ENCODE measurements at regions not wholly inside any gene's neighbourhood (a gene's known extent, or its start where the extent isn't known, plus 50 kb on each side); places are given as distances from the start of the nearest gene placed in this dataset.

DNA sequence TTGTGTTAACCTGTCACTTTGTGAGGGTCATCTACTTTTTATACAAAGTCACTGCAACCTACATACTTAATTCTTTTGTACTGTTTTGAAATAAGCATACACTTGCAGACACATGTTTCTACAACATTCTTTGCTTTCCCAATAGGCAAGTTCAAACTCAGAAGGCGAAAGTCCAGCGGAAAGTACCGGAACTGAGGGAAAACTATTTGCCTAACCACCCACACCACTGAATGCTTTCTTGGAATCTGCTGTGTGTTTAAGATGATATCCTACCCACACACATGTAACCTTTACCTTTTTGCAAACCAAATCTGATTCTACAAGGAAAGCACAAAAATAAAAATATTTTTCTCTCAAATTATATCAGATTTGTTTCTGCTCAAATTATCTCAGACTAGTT lies 139.4 kb upstream of the AGR3 start (continued):
- TF ChIP-seq, protein P1, sequence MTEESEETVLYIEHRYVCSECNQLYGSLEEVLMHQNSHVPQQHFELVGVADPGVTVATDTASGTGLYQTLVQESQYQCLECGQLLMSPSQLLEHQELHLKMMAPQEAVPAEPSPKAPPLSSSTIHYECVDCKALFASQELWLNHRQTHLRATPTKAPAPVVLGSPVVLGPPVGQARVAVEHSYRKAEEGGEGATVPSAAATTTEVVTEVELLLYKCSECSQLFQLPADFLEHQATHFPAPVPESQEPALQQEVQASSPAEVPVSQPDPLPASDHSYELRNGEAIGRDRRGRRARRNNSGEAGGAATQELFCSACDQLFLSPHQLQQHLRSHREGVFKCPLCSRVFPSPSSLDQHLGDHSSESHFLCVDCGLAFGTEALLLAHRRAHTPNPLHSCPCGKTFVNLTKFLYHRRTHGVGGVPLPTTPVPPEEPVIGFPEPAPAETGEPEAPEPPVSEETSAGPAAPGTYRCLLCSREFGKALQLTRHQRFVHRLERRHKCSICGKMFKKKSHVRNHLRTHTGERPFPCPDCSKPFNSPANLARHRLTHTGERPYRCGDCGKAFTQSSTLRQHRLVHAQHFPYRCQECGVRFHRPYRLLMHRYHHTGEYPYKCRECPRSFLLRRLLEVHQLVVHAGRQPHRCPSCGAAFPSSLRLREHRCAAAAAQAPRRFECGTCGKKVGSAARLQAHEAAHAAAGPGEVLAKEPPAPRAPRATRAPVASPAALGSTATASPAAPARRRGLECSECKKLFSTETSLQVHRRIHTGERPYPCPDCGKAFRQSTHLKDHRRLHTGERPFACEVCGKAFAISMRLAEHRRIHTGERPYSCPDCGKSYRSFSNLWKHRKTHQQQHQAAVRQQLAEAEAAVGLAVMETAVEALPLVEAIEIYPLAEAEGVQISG (CRISPR knock-in tag; IDR thresholded peaks at IDR 0.05), result peak; percentile 38; the same call in 1 of the 2 replicates
- TF ChIP-seq, protein P2, sequence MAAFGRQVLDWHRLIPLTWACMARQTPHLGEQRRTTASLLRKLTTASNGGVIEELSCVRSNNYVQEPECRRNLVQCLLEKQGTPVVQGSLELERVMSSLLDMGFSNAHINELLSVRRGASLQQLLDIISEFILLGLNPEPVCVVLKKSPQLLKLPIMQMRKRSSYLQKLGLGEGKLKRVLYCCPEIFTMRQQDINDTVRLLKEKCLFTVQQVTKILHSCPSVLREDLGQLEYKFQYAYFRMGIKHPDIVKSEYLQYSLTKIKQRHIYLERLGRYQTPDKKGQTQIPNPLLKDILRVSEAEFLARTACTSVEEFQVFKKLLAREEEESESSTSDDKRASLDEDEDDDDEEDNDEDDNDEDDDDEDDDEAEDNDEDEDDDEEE (CRISPR knock-in tag; IDR thresholded peaks at IDR 0.05), result no peak
- no peak for TF ChIP-seq ZBTB8A (CRISPR knock-in tag; IDR thresholded peaks at IDR 0.05; ENCODE audit: borderline replicate concordance, low read depth)
- TF ChIP-seq, protein P3, sequence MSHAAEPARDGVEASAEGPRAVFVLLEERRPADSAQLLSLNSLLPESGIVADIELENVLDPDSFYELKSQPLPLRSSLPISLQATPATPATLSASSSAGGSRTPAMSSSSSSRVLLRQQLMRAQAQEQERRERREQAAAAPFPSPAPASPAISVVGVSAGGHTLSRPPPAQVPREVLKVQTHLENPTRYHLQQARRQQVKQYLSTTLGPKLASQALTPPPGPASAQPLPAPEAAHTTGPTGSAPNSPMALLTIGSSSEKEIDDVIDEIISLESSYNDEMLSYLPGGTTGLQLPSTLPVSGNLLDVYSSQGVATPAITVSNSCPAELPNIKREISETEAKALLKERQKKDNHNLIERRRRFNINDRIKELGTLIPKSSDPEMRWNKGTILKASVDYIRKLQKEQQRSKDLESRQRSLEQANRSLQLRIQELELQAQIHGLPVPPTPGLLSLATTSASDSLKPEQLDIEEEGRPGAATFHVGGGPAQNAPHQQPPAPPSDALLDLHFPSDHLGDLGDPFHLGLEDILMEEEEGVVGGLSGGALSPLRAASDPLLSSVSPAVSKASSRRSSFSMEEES (CRISPR knock-in tag; IDR thresholded peaks at IDR 0.05), result peak; percentile 76
- no peak for TF ChIP-seq ZNF260 (CRISPR knock-in tag; IDR thresholded peaks at IDR 0.05; ENCODE audit: borderline replicate concordance, low read depth)
- TF ChIP-seq ZNF383 (CRISPR knock-in tag; IDR thresholded peaks at IDR 0.05; ENCODE audit: borderline replicate concordance), result no peak
- TF ChIP-seq, protein P4, sequence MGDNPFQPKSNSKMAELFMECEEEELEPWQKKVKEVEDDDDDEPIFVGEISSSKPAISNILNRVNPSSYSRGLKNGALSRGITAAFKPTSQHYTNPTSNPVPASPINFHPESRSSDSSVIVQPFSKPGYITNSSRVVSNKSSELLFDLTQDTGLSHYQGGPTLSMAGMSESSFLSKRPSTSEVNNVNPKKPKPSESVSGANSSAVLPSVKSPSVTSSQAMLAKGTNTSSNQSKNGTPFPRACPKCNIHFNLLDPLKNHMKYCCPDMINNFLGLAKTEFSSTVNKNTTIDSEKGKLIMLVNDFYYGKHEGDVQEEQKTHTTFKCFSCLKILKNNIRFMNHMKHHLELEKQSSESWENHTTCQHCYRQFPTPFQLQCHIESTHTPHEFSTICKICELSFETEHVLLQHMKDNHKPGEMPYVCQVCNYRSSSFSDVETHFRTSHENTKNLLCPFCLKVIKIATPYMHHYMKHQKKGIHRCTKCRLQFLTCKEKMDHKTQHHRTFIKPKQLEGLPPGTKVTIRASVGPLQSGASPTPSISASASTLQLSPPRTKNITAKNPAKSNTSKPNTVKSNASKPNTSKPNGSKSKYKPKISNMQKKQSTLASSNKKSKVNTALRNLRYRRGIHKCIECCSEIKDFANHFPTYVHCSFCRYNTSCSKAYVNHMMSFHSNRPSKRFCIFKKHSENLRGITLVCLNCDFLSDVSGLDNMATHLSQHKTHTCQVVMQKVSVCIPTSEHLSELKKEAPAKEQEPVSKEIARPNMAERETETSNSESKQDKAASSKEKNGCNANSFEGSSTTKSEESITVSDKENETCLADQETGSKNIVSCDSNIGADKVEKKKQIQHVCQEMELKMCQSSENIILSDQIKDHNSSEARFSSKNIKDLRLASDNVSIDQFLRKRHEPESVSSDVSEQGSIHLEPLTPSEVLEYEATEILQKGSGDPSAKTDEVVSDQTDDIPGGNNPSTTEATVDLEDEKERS (CRISPR knock-in tag; IDR thresholded peaks at IDR 0.05), result peak; percentile 89
- TF ChIP-seq, protein P5, sequence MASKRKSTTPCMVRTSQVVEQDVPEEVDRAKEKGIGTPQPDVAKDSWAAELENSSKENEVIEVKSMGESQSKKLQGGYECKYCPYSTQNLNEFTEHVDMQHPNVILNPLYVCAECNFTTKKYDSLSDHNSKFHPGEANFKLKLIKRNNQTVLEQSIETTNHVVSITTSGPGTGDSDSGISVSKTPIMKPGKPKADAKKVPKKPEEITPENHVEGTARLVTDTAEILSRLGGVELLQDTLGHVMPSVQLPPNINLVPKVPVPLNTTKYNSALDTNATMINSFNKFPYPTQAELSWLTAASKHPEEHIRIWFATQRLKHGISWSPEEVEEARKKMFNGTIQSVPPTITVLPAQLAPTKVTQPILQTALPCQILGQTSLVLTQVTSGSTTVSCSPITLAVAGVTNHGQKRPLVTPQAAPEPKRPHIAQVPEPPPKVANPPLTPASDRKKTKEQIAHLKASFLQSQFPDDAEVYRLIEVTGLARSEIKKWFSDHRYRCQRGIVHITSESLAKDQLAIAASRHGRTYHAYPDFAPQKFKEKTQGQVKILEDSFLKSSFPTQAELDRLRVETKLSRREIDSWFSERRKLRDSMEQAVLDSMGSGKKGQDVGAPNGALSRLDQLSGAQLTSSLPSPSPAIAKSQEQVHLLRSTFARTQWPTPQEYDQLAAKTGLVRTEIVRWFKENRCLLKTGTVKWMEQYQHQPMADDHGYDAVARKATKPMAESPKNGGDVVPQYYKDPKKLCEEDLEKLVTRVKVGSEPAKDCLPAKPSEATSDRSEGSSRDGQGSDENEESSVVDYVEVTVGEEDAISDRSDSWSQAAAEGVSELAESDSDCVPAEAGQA (IDR thresholded peaks at IDR 0.05; ENCODE audit: low read depth), result 0 out of 2 replicates have a peak, but pooled peaks have one; percentile 44
- TF ChIP-seq, protein P5 (CRISPR knock-in tag; IDR thresholded peaks at IDR 0.05; ENCODE audit: borderline replicate concordance), result no peak
- TF ChIP-seq, protein P6, sequence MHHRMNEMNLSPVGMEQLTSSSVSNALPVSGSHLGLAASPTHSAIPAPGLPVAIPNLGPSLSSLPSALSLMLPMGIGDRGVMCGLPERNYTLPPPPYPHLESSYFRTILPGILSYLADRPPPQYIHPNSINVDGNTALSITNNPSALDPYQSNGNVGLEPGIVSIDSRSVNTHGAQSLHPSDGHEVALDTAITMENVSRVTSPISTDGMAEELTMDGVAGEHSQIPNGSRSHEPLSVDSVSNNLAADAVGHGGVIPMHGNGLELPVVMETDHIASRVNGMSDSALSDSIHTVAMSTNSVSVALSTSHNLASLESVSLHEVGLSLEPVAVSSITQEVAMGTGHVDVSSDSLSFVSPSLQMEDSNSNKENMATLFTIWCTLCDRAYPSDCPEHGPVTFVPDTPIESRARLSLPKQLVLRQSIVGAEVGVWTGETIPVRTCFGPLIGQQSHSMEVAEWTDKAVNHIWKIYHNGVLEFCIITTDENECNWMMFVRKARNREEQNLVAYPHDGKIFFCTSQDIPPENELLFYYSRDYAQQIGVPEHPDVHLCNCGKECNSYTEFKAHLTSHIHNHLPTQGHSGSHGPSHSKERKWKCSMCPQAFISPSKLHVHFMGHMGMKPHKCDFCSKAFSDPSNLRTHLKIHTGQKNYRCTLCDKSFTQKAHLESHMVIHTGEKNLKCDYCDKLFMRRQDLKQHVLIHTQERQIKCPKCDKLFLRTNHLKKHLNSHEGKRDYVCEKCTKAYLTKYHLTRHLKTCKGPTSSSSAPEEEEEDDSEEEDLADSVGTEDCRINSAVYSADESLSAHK (CRISPR knock-in tag; IDR thresholded peaks at IDR 0.05; ENCODE audit: borderline replicate concordance), result no peak
- no peak for TF ChIP-seq ATF7-NPFF (CRISPR knock-in tag; IDR thresholded peaks at IDR 0.05; ENCODE audit: low read depth)

Data from HepG2 (cell line).